GM19468 (cell line): ENCODE measurements at regions not wholly inside any gene's neighbourhood (a gene's known extent, or its start where the extent isn't known, plus 50 kb on each side); places are given as distances from the start of the nearest gene placed in this dataset.

Source experiments
- ATAC-seq: cut with Tn5 transposase; IDR thresholded peaks from one replicate; pipeline ENCODE4 v1.9.1; 2021; ENCODE audit warnings: mild to moderate bottlenecking, moderate library complexity, moderate number of reproducible peaks; ENCODE audit not compliant: unreplicated experiment; ENCODE audit errors: extremely low read depth

- no peak for ATAC-seq
Measured at GRCh38 chr20:23234311-23235078, 116.1 kb upstream of the NXT1 start.

GRCh38 chr20:23233341-23233740 lies 117.2 kb upstream of the NXT1 start:
- ATAC-seq, result no peak

- ATAC-seq, result no peak
Measured at GRCh38 chr20:23232679-23233308, 117.8 kb upstream of the NXT1 start.

GRCh38 chr20:23232219-23232581 lies 118.4 kb upstream of the NXT1 start:
- ATAC-seq, result no peak

- ATAC-seq, result no peak
Measured at GRCh38 chr20:23231561-23232218, 118.9 kb upstream of the NXT1 start.

- no peak for ATAC-seq
Measured at GRCh38 chr20:23230766-23231385, 119.7 kb upstream of the NXT1 start.

- ATAC-seq, result no peak
Measured at GRCh38 chr20:23229989-23230388, 120.6 kb upstream of the NXT1 start.

GRCh38 chr20:23228912-23229311 lies 121.7 kb upstream of the NXT1 start:
- ATAC-seq, result no peak

- ATAC-seq, result no peak
Measured at GRCh38 chr20:23227976-23228375, 122.6 kb upstream of the NXT1 start.

- ATAC-seq, result no peak
Measured at GRCh38 chr20:23227274-23227673, 123.3 kb upstream of the NXT1 start.

GRCh38 chr20:23226612-23227265 lies 123.9 kb upstream of the NXT1 start:
- ATAC-seq, result no peak

GRCh38 chr20:23225407-23226060 lies 125.1 kb upstream of the NXT1 start:
- ATAC-seq, result no peak

GRCh38 chr20:23224806-23225205 lies 125.8 kb upstream of the NXT1 start:
- ATAC-seq, result no peak

- ATAC-seq, result no peak
Measured at GRCh38 chr20:23223908-23224580, 126.5 kb upstream of the NXT1 start.

- no peak for ATAC-seq
Measured at GRCh38 chr20:23222531-23223200, 127.9 kb upstream of the NXT1 start.

- no peak for ATAC-seq
Measured at GRCh38 chr20:23217023-23217422, 130.9 kb upstream of the CD93 start.

- no peak for ATAC-seq
Measured at GRCh38 chr20:23215344-23215995, 129.3 kb upstream of the CD93 start.

GRCh38 chr20:23214903-23215302 lies 128.8 kb upstream of the CD93 start:
- ATAC-seq, result no peak
